LNCaP clone FGC (cell line): ENCODE measurements at regions not wholly inside any gene's neighbourhood (a gene's known extent, or its start where the extent isn't known, plus 50 kb on each side); places are given as distances from the start of the nearest gene placed in this dataset.

Experiments used
- DNase-seq: peaks from one replicate; pipeline ENCODE4 v3.0.0-alpha.2; 2011; ENCODE audit warnings: low read depth
- H3K4me3 ChIP-seq: 2 replicates; pipeline ENCODE4 v1.5.1; 2011; ENCODE audit warnings: mild to moderate bottlenecking, low read depth, low read length, control low read depth
- TF ChIP-seq, protein P1 (sequence below): IDR thresholded peaks from 2 replicates; pipeline ENCODE4 v1.5.1; 2012; ENCODE audit warnings: mild to moderate bottlenecking; ENCODE audit not compliant: control insufficient read depth, insufficient read depth; ENCODE audit errors: extremely low read depth

DNA sequence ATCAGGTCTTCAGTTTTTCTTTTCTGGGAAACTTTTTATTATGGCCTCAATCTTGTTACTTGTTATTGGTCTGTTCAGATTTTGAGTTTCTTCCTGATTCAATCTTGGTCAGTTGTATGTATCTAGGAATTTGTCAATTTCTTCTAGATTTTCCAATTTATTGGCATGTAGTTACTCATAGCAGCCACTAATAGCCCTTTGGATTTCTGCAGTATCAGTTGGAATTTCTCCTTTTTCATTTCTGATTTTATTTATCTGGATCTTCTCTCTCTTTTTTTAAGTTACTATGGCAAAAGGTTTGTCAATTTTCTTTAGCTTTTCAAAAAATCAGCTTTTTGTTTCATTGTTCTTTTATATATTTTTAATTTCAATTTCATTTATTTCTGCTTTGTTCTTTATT is 419.6 kb upstream of the KIRREL3 start:
- TF ChIP-seq, protein P1, sequence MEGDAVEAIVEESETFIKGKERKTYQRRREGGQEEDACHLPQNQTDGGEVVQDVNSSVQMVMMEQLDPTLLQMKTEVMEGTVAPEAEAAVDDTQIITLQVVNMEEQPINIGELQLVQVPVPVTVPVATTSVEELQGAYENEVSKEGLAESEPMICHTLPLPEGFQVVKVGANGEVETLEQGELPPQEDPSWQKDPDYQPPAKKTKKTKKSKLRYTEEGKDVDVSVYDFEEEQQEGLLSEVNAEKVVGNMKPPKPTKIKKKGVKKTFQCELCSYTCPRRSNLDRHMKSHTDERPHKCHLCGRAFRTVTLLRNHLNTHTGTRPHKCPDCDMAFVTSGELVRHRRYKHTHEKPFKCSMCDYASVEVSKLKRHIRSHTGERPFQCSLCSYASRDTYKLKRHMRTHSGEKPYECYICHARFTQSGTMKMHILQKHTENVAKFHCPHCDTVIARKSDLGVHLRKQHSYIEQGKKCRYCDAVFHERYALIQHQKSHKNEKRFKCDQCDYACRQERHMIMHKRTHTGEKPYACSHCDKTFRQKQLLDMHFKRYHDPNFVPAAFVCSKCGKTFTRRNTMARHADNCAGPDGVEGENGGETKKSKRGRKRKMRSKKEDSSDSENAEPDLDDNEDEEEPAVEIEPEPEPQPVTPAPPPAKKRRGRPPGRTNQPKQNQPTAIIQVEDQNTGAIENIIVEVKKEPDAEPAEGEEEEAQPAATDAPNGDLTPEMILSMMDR = no peak
- no peak for DNase-seq
- H3K4me3 ChIP-seq = no peak overlapping the region

DNA sequence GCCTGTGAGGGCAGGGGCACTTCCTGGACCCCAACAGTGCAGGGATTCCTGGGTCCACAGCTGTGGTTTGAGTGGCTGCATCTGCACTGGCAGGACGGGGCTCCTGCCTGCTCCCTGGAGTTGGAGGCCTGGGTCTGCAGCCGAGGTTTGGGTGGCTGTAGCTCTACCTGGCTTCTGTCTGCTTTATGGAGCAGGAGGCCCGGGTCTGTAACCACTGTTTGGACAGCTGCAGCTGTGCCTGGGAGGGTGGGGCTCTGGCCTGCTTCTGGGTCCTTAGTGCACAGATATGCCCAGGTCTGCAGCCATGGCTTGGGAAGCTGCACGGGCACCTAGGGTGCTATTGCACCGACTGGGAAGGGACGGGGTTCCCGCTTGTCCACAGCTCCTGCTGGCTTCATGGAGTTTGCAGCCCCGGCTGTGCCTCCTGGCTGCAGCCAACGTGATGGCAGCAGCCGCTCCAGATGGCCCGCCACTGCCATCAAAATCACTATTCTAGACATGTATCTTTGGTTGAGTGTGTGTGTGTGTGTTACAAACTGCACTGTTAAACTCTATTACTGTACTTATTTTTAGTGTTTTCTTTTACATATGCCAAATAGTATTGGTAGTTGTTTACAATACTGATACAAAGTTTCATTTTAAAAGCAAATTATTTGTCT is 412.3 kb upstream of the KIRREL3 start:
- TF ChIP-seq, protein P1 = no peak
- DNase-seq = no peak
- no peak overlapping the region for H3K4me3 ChIP-seq

DNA sequence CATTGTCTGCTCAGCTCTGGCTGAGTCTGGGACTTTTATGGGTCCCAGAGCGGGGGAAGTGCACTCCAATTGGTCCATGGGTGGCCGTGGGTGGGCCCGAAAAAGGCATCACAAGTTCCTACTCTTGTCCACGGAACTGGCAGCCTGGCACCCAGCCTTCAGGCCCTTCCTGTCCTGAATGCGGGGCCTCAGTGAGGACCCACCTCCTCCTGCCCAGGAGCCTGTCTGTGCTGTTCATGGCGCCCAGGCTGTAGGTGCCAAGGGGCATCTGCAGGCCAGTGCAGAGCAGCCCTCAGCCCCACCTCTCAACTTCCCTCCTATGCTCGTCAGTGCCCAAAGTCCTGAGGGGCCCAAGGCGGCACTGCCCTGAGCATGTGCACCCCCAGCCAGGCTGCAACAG is 411.7 kb upstream of the KIRREL3 start:
- DNase-seq = no peak
- TF ChIP-seq, protein P1 = no peak
- H3K4me3 ChIP-seq = no peak overlapping the region

DNA sequence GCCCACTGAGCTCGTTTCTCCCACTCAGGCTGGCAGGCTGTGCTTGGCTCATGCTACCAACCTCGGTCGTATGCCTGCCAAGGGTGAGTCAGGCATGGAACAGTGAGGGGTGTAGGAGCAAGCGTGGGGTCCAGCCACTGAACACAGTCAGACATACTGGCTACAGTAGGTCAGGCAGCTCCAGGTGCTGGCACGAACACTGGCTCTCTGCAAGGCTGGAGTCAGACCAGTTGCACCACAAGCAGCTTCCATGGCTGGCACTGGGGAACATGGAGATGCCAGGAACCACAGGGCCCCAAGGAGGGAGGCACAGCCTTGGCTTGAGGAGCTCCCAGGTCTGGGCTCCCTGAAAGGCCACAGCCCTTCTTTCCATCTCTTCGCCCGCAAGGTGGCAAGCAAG is 410.7 kb upstream of the KIRREL3 start:
- TF ChIP-seq, protein P1 = no peak
- H3K4me3 ChIP-seq = no peak overlapping the region
- no peak for DNase-seq

DNA sequence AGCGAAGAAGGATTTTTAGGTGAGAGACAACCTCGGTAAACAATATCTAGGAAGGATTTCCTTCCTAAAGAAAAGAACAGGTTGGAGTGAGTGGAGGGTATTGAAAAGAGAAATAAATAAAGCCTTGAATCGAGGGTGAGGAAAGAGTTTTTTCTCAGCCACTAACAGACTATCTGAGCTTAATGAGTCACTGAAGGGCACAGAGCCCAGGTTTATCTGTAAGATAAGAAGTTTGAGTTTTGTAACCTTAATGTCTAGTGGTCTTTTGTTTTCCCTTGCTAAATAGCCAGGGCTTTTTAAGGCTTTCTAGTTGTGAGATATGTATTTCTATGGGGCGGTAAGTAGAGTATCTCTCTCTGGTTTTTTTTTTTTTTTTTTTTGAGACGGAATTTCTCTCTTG is 394.5 kb upstream of the KIRREL3 start:
- H3K4me3 ChIP-seq = no peak overlapping the region
- TF ChIP-seq, protein P1 = no peak
- no peak for DNase-seq

DNA sequence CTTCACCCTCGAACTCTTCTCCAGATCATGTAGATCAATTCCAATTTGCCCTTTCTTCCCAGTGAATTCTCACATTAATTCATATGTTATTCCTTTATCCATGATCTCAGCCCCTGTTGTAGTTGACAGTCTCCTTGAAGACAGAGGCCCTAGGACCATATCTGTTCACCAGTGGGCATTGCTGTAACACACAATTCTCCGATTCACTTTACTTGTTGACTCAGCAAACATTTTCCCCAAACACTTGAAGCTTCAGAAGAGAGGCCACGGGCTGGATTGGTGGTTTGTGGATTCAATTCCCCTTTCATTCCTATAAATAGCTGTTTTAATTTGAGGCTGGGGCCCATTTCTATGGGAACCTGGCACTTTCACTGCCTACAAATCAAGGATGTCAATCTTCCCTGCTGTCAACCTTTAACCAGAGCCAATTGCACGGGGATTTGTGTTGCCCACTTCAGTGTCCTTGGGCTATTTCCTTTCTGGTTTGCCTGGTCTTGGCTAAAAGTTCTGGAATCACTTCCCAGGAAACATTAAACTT is 393.0 kb upstream of the KIRREL3 start:
- TF ChIP-seq, protein P1 = no peak
- no peak for DNase-seq
- no peak overlapping the region for H3K4me3 ChIP-seq

DNA sequence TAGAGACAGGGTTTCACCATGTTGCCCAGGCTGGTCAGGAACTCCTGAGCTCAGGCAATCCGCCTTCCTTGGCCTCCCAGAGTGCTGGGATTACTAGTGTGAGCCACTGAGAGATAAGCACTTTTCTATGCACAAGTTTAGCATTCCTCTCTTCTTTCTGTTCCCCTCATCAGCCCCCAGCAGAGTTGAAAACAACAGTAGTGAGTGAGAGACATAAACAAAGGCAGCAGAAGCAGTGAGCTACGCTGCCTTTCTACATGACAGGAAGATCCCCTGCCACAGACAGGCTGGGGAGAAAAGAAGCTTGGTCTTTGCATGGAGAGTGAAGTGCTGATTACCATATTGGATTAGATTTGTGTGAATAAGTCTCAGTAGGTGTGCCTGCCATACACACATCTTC is 392.0 kb upstream of the KIRREL3 start:
- no peak for DNase-seq
- TF ChIP-seq, protein P1 = no peak
- H3K4me3 ChIP-seq = no peak overlapping the region
